Inferior parietal cortex (tissue), 1 donor: ENCODE measurements at regions not wholly inside any gene's neighbourhood (a gene's known extent, or its start where the extent isn't known, plus 50 kb on each side); places are given as distances from the start of the nearest gene placed in this dataset.

ENCODE experiments used
- DNase-seq: peaks from one replicate; pipeline ENCODE4 v3.0.0-alpha.2; 2016; ENCODE audit errors: extremely low spot score

- DNase-seq, result peak; percentile 6
These were observed 97.1 kb upstream of the GRIK2 start for GRCh38 chr6:101296169-101296960.

- no peak for DNase-seq
These were observed 90.9 kb upstream of the GRIK2 start for GRCh38 chr6:101302593-101302992.

DNA sequence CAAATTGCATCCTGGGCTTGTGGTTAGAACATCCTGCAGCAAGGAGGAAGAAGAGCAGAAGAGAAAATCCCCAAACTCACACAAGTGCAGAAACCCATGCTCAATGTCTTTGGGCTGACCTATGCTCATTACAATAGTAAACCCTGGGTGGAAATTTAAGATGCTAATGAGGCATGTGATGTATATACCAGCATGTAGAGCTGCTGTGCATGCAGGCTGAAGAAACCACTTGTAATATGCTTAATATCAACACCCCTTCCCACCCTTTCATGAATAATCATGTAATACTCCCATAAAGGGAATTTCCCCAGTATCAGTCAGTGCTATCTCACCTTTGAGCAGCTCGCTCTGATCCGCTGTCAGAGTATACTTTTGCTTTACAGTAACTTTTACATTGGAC, 90.0 kb upstream of the GRIK2 start:
- DNase-seq, result no peak

DNA sequence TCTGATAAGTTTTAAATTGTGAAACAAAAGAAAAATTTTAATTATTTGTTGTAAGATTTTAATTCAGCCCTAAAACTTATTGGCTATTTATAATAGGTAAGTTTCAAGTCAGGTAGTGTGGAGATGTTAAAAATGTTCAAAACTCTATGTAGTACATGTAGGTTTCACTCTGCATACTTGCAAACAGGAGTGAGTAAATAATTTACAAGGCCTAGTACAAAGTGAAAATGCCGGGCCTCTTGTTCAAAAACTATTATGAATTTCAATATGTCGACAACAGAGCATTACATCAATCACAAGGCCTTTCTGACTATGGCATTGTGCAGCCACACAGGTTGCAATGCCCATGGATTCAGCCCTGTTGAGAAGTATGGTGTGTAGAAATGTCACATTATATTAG, 80.9 kb upstream of the GRIK2 start:
- no peak for DNase-seq

DNA sequence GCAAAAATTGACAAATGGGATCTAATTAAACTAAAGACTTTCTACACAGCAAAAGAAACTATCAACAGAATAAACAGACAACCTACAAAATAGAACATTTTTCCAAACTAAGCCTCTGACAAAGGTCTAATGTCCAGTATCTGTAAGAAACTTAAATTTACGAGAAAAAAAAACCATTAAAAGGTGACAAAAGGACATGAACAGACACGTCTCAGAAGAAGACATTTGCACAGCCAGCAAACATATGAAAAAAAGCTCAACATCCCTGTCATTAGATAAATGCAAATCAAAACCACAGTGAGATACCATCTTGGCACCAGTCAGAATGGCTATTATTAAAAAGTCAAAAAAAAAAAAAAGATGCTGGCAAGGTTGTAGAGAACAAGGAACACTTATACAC, 70.6 kb upstream of the GRIK2 start:
- DNase-seq, result no peak

DNA sequence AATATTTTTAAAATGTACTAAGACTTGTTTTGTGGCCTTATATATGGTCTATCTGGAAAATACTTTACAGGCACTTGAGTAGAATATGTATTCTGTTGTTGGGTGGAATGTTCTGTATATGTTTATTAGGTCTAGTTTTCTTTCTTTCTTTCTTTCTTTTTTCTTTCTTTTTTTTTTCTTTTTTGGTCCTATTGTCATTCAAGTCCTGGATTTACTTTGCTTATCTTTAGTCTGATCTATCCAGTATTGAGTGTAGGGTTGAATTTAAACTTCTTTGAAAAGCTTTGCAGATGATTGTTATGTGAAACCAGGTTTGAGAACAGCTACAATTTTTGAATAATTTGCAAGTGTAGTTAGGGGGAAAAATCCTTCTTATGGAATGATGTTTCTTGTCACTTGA, 67.1 kb upstream of the GRIK2 start:
- DNase-seq, result no peak

- no peak for DNase-seq
These were observed 51.6 kb upstream of the GRIK2 start for GRCh38 chr6:101341926-101342325.
